ENCODE measurements at regions not wholly inside any gene's neighbourhood (a gene's known extent, or its start where the extent isn't known, plus 50 kb on each side); places are given as distances from the start of the nearest gene placed in this dataset.
"Not testable (repeated sequence)": the region's sequence is repeated elsewhere in the genome, so short reads cannot be mapped to it uniquely, and the experiment has no call there.

DNA sequence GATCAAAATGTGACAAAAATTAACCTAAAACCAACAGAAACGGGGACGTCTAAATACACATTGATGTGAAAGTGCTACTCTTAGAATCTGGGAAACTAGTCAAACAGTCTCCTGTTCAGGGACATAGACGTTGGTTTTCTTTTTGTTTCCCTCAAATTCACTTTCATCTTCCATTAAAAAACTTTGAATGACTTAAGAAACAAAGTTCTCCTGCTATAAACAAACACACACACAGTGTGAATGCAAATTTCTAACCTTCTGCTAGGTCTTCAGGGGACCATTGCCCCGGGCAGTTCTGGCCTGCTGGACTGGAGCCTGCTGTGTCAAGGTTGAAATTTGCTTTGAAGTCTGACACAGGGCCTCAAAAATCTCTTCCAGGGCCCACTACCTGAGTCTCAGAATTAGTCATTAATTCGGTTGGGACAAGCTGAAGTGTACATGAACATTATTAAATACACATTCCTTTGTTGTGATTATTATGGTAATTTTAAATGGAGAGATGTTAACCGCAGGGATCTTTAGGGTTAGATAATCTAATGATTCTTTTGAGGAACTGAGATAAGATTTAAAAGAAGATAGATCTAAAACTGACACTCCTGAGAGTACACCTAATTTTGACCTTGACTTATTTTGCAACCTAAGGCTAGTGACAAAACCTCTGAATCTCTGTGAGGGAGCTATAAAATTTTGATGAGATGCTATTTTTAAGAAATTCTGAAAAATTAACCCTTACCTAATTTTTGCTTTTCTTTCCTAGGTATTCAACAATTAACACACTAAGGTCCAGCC is 1260.4 kb downstream of the ROBO1 start:
- Mint-ChIP-seq H3K36me3 (no peaks in the 10 kb centered on the region), H3K4me1 (no peaks in the 10 kb centered on the region), H3K27me3 (ENCODE audit: low read depth in 3 of 3) (no peaks in the 10 kb centered on the region), H3K9me3 (peaks cover 0 to 10% (median 4%) of the 10 kb centered on the region in 7 donors), H3K27ac (no peak overlapping the region), H3K4me3 (no peak overlapping the region)
- H4K20me1 ChIP-seq (ENCODE audit: insufficient read depth, low read length): no peaks in the 10 kb centered on the region
- no peak overlapping the region for H3K4me2 ChIP-seq (replicated peaks; ENCODE audit: extremely low read depth, low read length, poor library complexity, severe bottlenecking)
- H3K36me3 ChIP-seq (replicated peaks in 1 of 2; ENCODE audit: control insufficient read depth in 1 of 2, insufficient read depth in 2 of 2, low read length in 2 of 2): no peaks in the 10 kb centered on the region
- H3K79me2 ChIP-seq (ENCODE audit: insufficient read depth, low read length): no peaks in the 10 kb centered on the region
- no peaks in the 10 kb centered on the region for H3K27me3 ChIP-seq (ENCODE audit: control insufficient read depth in 2 of 2, insufficient read depth in 2 of 2, low read length in 2 of 2)
- no peak overlapping the region for H3K27ac ChIP-seq (ENCODE audit: low read depth in 1 of 2, low read length in 2 of 2)
- H2AFZ ChIP-seq (ENCODE audit: insufficient read depth, low read depth, low read length, poor library complexity, severe bottlenecking): no peak overlapping the region
- intact Hi-C loops (cut with micrococcal nuclease): no loop called here
- H3K4me3 ChIP-seq (replicated peaks in 1 of 3; ENCODE audit: low read depth in 2 of 3, low read length in 3 of 3): no peak overlapping the region
- WGBS (ENCODE audit: insufficient coverage): 73% methylated on average over 3 of the region's 6 CpGs
- H3K9ac ChIP-seq (ENCODE audit: insufficient read depth, low read length, poor library complexity, severe bottlenecking): no peak overlapping the region
- DNase-seq: no peak
- peaks cover 0 to 4% of the 10 kb centered on the region in 2 donors for H3K9me3 ChIP-seq (replicated peaks in 1 of 2; ENCODE audit: control insufficient read depth in 1 of 2, insufficient read depth in 1 of 2, low read length in 2 of 2)
- no peaks in the 10 kb centered on the region for H3K4me1 ChIP-seq (ENCODE audit: control insufficient read depth in 1 of 2, insufficient read depth in 2 of 2, low read length in 2 of 2)
- TF ChIP-seq, protein P1, sequence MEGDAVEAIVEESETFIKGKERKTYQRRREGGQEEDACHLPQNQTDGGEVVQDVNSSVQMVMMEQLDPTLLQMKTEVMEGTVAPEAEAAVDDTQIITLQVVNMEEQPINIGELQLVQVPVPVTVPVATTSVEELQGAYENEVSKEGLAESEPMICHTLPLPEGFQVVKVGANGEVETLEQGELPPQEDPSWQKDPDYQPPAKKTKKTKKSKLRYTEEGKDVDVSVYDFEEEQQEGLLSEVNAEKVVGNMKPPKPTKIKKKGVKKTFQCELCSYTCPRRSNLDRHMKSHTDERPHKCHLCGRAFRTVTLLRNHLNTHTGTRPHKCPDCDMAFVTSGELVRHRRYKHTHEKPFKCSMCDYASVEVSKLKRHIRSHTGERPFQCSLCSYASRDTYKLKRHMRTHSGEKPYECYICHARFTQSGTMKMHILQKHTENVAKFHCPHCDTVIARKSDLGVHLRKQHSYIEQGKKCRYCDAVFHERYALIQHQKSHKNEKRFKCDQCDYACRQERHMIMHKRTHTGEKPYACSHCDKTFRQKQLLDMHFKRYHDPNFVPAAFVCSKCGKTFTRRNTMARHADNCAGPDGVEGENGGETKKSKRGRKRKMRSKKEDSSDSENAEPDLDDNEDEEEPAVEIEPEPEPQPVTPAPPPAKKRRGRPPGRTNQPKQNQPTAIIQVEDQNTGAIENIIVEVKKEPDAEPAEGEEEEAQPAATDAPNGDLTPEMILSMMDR (IDR thresholded peaks at IDR 0.05): no peak

DNA sequence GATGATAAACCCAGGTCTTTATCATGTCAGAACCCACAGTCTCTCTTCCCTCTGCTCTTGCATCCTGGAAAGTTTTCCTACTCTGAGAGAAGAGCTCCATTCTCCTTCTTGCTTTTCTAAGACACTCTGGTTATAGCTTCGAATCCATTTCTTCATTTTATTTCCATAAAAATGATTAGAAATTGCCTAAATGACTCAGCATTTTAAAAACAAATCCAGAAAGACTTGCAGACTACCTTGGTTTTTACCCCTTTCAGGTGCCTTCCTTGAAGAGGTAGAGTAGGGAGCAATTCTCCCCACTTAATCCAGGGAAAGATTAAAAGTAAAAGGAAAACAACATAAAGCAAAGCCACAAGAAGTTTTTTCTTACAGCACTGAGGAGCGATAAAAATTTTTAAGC is 1256.0 kb downstream of the ROBO1 start:
- no peak overlapping the region for H3K27ac Mint-ChIP-seq
- TF ChIP-seq, protein P1 (IDR thresholded peaks at IDR 0.05): no peak
- H3K36me3 Mint-ChIP-seq: no peaks in the 10 kb centered on the region
- no peak overlapping the region for H3K27ac ChIP-seq (ENCODE audit: low read depth in 1 of 2, low read length in 2 of 2)
- H3K9me3 ChIP-seq (replicated peaks in 1 of 2; ENCODE audit: control insufficient read depth in 1 of 2, insufficient read depth in 1 of 2, low read length in 2 of 2): no peaks in the 10 kb centered on the region
- no peak overlapping the region for H3K4me3 ChIP-seq (replicated peaks in 1 of 3; ENCODE audit: low read depth in 2 of 3, low read length in 3 of 3)
- no peaks in the 10 kb centered on the region for H3K36me3 ChIP-seq (replicated peaks in 1 of 2; ENCODE audit: control insufficient read depth in 1 of 2, insufficient read depth in 2 of 2, low read length in 2 of 2)
- H3K9me3 Mint-ChIP-seq: peaks cover 0 to 6% (median 2%) of the 10 kb centered on the region in 7 donors
- no peaks in the 10 kb centered on the region for H3K27me3 Mint-ChIP-seq (ENCODE audit: low read depth in 3 of 3)
- no peak overlapping the region for H3K4me3 Mint-ChIP-seq
- no peak overlapping the region for H3K9ac ChIP-seq (ENCODE audit: insufficient read depth, low read length, poor library complexity, severe bottlenecking)
- H3K4me1 ChIP-seq (ENCODE audit: control insufficient read depth in 1 of 2, insufficient read depth in 2 of 2, low read length in 2 of 2): no peaks in the 10 kb centered on the region
- WGBS (ENCODE audit: insufficient coverage): 100% methylated on average over 1 of the region's 2 CpGs
- H3K4me1 Mint-ChIP-seq: no peaks in the 10 kb centered on the region
- H2AFZ ChIP-seq (ENCODE audit: insufficient read depth, low read depth, low read length, poor library complexity, severe bottlenecking): no peak overlapping the region
- no peak for DNase-seq
- H3K27me3 ChIP-seq (ENCODE audit: control insufficient read depth in 2 of 2, insufficient read depth in 2 of 2, low read length in 2 of 2): no peaks in the 10 kb centered on the region
- intact Hi-C loops (cut with micrococcal nuclease): no loop called here
- H3K4me2 ChIP-seq (replicated peaks; ENCODE audit: extremely low read depth, low read length, poor library complexity, severe bottlenecking): no peak overlapping the region
- no peaks in the 10 kb centered on the region for H4K20me1 ChIP-seq (ENCODE audit: insufficient read depth, low read length)
- H3K79me2 ChIP-seq (ENCODE audit: insufficient read depth, low read length): no peaks in the 10 kb centered on the region

DNA sequence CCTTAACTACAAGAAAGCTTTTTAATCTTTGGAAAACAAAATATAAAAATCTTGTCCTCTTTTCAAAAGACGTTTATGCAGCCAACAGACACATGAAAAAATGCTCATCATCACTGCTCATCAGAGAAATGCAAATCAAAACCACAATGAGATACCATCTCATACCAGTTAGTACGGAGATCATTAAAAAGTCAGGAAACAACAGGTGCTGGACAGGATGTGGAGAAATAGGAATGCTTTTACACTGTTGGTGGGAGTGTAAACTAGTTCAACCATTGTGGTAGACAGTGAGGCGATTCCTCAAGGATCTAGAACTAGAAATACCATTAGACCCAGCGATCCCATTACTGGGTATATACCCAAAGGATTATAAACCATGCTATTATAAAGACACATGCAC is 1255.0 kb downstream of the ROBO1 start:
- H3K27me3 Mint-ChIP-seq (ENCODE audit: low read depth in 3 of 3); H3K4me2 ChIP-seq (replicated peaks; ENCODE audit: extremely low read depth, low read length, poor library complexity, severe bottlenecking); H3K36me3 Mint-ChIP-seq; H3K4me1 ChIP-seq (ENCODE audit: control insufficient read depth in 1 of 2, insufficient read depth in 2 of 2, low read length in 2 of 2); intact Hi-C loops (cut with micrococcal nuclease); H3K36me3 ChIP-seq (replicated peaks in 1 of 2; ENCODE audit: control insufficient read depth in 1 of 2, insufficient read depth in 2 of 2, low read length in 2 of 2); H3K27ac ChIP-seq (ENCODE audit: low read depth in 1 of 2, low read length in 2 of 2); H3K9me3 Mint-ChIP-seq; H3K27ac Mint-ChIP-seq; H2AFZ ChIP-seq (ENCODE audit: insufficient read depth, low read depth, low read length, poor library complexity, severe bottlenecking); H3K4me3 ChIP-seq (replicated peaks in 1 of 3; ENCODE audit: low read depth in 2 of 3, low read length in 3 of 3); H3K4me1 Mint-ChIP-seq; H3K9ac ChIP-seq (ENCODE audit: insufficient read depth, low read length, poor library complexity, severe bottlenecking); H3K79me2 ChIP-seq (ENCODE audit: insufficient read depth, low read length); H3K4me3 Mint-ChIP-seq; H4K20me1 ChIP-seq (ENCODE audit: insufficient read depth, low read length); H3K9me3 ChIP-seq (replicated peaks in 1 of 2; ENCODE audit: control insufficient read depth in 1 of 2, insufficient read depth in 1 of 2, low read length in 2 of 2); H3K27me3 ChIP-seq (ENCODE audit: control insufficient read depth in 2 of 2, insufficient read depth in 2 of 2, low read length in 2 of 2); DNase-seq: not testable (repeated sequence)
- 40% methylated on average over 1 of the region's 4 CpGs for WGBS (ENCODE audit: insufficient coverage)

Measured in CD14-positive monocyte (primary cell).